Tibial nerve (tissue), 4 donors: ENCODE measurements at regions not wholly inside any gene's neighbourhood (a gene's known extent, or its start where the extent isn't known, plus 50 kb on each side); places are given as distances from the start of the nearest gene placed in this dataset.

Experiments used
- DNase-seq, 2 donors: peaks; one replicate each; pipeline ENCODE4 v3.0.0-alpha.2; 2019; ENCODE audit warnings: low spot score in 2 of 2
- H3K27ac ChIP-seq, 4 donors: fragments of 200-600 bp; sonication (generic) in 3 of 4; one replicate each; pipeline ENCODE4 v1.5.1; 2017 to 2019; ENCODE audit warnings: mild to moderate bottlenecking in 1 of 4
- H3K27me3 ChIP-seq, 2 donors: fragments of 200-600 bp; sonication (generic) in 1 of 2; one replicate each; pipeline versions ENCODE4 v1.5.1 to v1.6.0; 2017 to 2019
- H3K36me3 ChIP-seq, 3 donors: fragments of 200-600 bp; sonication (generic); one replicate each; pipeline ENCODE4 v1.5.1; 2018 to 2019
- H3K4me1 ChIP-seq, 4 donors: fragments of 200-600 bp; sonication (generic) in 3 of 4; one replicate each; pipeline ENCODE4 v1.5.1; 2017 to 2019
- H3K4me3 ChIP-seq, 4 donors: fragments of 200-600 bp; sonication (generic) in 3 of 4; one replicate each; pipeline ENCODE4 v1.5.1; 2017 to 2019; ENCODE audit warnings: mild to moderate bottlenecking in 1 of 4, moderate library complexity in 1 of 4
- H3K9me3 ChIP-seq, 4 donors: fragments of 200-600 bp; sonication (generic) in 3 of 4; one replicate each; pipeline ENCODE4 v1.5.1; 2017 to 2019
- CTCF ChIP-seq, 5 experiments: fragments of 200-600 bp in 3 of 5; fragments of 450-650 bp in 2 of 5; sonication (generic) in 3 of 5; IDR thresholded peaks; one replicate each; pipeline ENCODE4 v1.5.1; 2016 to 2019; ENCODE audit warnings: antibody characterized with exemption in 5 of 5, mild to moderate bottlenecking in 3 of 5, moderate library complexity in 2 of 5
- EP300 ChIP-seq, 2 donors: sonication (generic); formaldehyde crosslinking; IDR thresholded peaks; one replicate each; pipeline ENCODE4 v1.6.1; 2017; ENCODE audit warnings: antibody characterized with exemption in 2 of 2, mild to moderate bottlenecking in 1 of 2
- POLR2A ChIP-seq, 2 donors: fragments of 450-650 bp; IDR thresholded peaks; one replicate each; pipeline ENCODE4 v1.6.1; 2017; ENCODE audit warnings: antibody characterized with exemption in 2 of 2, mild to moderate bottlenecking in 2 of 2, moderate library complexity in 2 of 2
- WGBS, 2 donors: methylation state at CpG; one replicate each; pipeline ENCODE4 v1.1.5; 2018; 5-methylcytosine and 5-hydroxymethylcytosine counted together

- no peak for TF ChIP-seq CTCF (IDR thresholded peaks at IDR 0.05)
- no peak for TF ChIP-seq EP300 (IDR thresholded peaks at IDR 0.05)
- TF ChIP-seq POLR2A (IDR thresholded peaks at IDR 0.05) = no peak
- Histone ChIP-seq H3K9me3 (no peaks in the 10 kb centered on the region), H3K36me3 (no peaks in the 10 kb centered on the region), H3K27ac (no peak overlapping the region), H3K27me3 (no peaks in the 10 kb centered on the region), H3K4me1 (peaks cover 0 to 6% (median 3%) of the 10 kb centered on the region in 4 donors), H3K4me3 (no peak overlapping the region)
- WGBS, 2 donors = 78 to 79% methylated on average over 10 of the region's 10 CpGs
- DNase-seq = no peak
These were observed 271.9 kb upstream of the FMN2 start for GRCh38 chr1:239819756-239820250.

- Histone ChIP-seq H3K4me3 (no peak overlapping the region), H3K27ac (no peak overlapping the region), H3K9me3 (no peaks in the 10 kb centered on the region), H3K4me1 (no peaks in the 10 kb centered on the region), H3K27me3 (no peaks in the 10 kb centered on the region), H3K36me3 (no peaks in the 10 kb centered on the region)
- WGBS, 2 donors = 79 to 83% methylated on average over 13 of the region's 13 CpGs
- DNase-seq = no peak
- TF ChIP-seq POLR2A (IDR thresholded peaks at IDR 0.05) = no peak
- no peak for TF ChIP-seq CTCF (IDR thresholded peaks at IDR 0.05)
- no peak for TF ChIP-seq EP300 (IDR thresholded peaks at IDR 0.05)
These were observed 267.8 kb upstream of the FMN2 start for GRCh38 chr1:239823852-239824251.

- 89 to 95% methylated on average over 5 of the region's 5 CpGs for WGBS, 2 donors
- H3K36me3 ChIP-seq = no peaks in the 10 kb centered on the region
- no peak overlapping the region for H3K4me3 ChIP-seq
- no peak overlapping the region for H3K27ac ChIP-seq
- no peaks in the 10 kb centered on the region for H3K4me1 ChIP-seq
- no peak for DNase-seq
- no peaks in the 10 kb centered on the region for H3K9me3 ChIP-seq
- no peak for TF ChIP-seq EP300 (IDR thresholded peaks at IDR 0.05)
- no peak for TF ChIP-seq POLR2A (IDR thresholded peaks at IDR 0.05)
- TF ChIP-seq CTCF (IDR thresholded peaks at IDR 0.05) = no peak
- no peaks in the 10 kb centered on the region for H3K27me3 ChIP-seq
These were observed 265.5 kb upstream of the FMN2 start for GRCh38 chr1:239826211-239826610.

DNA sequence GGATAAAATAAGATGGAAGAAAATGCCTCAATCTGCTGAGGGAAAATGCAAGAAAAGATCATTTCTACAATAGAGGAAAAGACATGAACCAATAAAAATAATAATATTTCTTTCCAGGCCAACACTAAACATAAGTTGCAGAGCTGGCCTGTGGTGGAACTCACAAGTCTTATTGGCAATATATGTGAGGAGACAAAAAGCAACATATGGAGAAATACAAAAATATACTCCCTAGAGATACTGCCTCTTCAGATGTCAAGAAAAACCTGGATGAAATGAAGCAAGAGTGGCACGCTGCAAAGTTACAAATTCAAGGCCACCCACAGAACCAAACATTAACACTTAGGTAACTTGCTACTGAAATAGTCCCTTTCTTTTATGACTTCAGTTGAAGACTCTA is 264.9 kb upstream of the FMN2 start:
- Histone ChIP-seq H3K36me3 (no peaks in the 10 kb centered on the region), H3K4me1 (no peaks in the 10 kb centered on the region), H3K4me3 (no peak overlapping the region), H3K27me3 (no peaks in the 10 kb centered on the region), H3K9me3 (no peaks in the 10 kb centered on the region), H3K27ac (no peak overlapping the region)
- TF ChIP-seq EP300 (IDR thresholded peaks at IDR 0.05) = no peak
- TF ChIP-seq POLR2A (IDR thresholded peaks at IDR 0.05) = no peak
- TF ChIP-seq CTCF (IDR thresholded peaks at IDR 0.05) = no peak
- DNase-seq = no peak
- 67 to 71% methylated on average over 1 of the region's 1 CpG for WGBS, 2 donors

GRCh38 chr1:239829535-239829934 is 262.1 kb upstream of the FMN2 start:
- TF ChIP-seq EP300 (IDR thresholded peaks at IDR 0.05) (no peak), POLR2A (IDR thresholded peaks at IDR 0.05) (no peak), CTCF (IDR thresholded peaks at IDR 0.05) (no peak)
- H3K36me3 ChIP-seq = no peaks in the 10 kb centered on the region
- H3K4me3 ChIP-seq = no peak overlapping the region
- 97% methylated on average over 1 of the region's 1 CpG for WGBS, 2 donors
- no peaks in the 10 kb centered on the region for H3K4me1 ChIP-seq
- H3K27ac ChIP-seq = no peak overlapping the region
- H3K9me3 ChIP-seq = no peaks in the 10 kb centered on the region
- no peaks in the 10 kb centered on the region for H3K27me3 ChIP-seq
- DNase-seq = no peak
